ENCODE measurements at regions not wholly inside any gene's neighbourhood (a gene's known extent, or its start where the extent isn't known, plus 50 kb on each side); places are given as distances from the start of the nearest gene placed in this dataset.

DNA sequence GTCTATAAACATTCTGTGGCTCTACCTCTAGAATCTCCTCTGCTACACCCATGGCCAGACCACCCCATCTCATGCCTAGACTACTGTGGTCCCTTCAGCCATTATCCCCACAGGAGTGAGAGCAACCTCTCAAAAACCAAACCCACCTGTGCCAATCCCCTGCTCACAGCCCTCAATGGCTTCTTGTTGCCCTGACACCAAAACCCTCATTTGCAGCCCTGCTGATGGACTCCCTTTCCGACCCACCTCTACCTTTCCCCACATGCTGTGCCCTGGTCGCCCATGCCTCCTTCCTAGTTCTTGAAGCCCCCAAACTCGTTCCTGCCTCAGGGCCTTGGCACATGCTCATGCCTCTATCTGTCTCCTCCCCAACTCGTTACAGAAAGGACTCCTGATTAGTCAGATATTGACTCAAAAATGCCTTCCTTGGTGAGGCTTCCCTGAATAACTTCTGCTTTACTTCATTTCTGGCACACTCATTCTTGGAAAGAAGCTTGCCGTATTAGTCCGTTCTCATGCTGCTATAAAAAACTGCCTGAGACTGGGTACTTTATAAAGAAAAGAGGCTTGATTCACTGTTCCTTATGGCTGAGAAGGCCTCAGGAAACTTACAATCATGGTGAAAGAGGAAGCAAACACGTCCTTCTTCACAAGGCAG, 104.2 kb downstream of the TEX36 start:
- Histone ChIP-seq H3K9me3 (ENCODE audit: low read depth, low read length) (no peaks in the 10 kb centered on the region), H3K36me3 (ENCODE audit: insufficient read depth, low read length) (no peaks in the 10 kb centered on the region), H3K27ac (no peak overlapping the region), H3K9ac (ENCODE audit: insufficient read length) (no peak overlapping the region), H3K4me3 (no peak overlapping the region)
- DNase-seq (ENCODE audit: low read depth, low spot score), result no peak
- TF ChIP-seq EZH2 (IDR thresholded peaks at IDR 0.05), result no peak
- TF ChIP-seq FOXP2 (optimal IDR thresholded peaks at IDR 0.05; ENCODE audit: control extremely low read depth, extremely low read length, insufficient read depth), result no peak
- TF ChIP-seq POLR2AphosphoS5 (IDR thresholded peaks at IDR 0.05; ENCODE audit: borderline replicate concordance, low read depth, low read length), result no peak

DNA sequence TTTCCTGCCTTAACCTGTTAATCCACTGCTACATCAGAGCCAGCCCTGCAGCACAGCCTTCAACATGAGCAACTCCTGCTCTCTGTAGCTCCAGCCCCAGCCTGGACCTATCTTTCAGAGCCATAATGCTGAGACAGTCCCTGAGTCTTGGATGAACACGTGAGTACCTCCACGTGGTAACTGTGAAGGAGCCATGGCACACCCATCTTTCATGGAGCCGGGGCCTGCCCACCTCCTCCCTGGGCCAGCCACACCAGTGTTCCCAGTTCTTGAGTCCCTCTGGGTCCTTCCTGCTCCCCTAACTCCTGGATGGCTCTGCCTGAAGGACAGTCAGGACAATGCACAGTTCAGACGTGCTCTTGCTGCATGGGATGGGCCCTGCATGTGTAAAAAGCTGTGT, 107.1 kb downstream of the TEX36 start:
- no peak for DNase-seq (ENCODE audit: low read depth, low spot score)
- H3K9me3 ChIP-seq (ENCODE audit: low read depth, low read length), result no peaks in the 10 kb centered on the region
- H3K4me3 ChIP-seq, result no peak overlapping the region
- no peak for TF ChIP-seq EZH2 (IDR thresholded peaks at IDR 0.05)
- TF ChIP-seq POLR2AphosphoS5 (IDR thresholded peaks at IDR 0.05; ENCODE audit: borderline replicate concordance, low read depth, low read length), result no peak
- no peak for TF ChIP-seq FOXP2 (optimal IDR thresholded peaks at IDR 0.05; ENCODE audit: control extremely low read depth, extremely low read length, insufficient read depth)
- H3K9ac ChIP-seq (ENCODE audit: insufficient read length), result no peak overlapping the region
- no peaks in the 10 kb centered on the region for H3K36me3 ChIP-seq (ENCODE audit: insufficient read depth, low read length)
- no peak overlapping the region for H3K27ac ChIP-seq

DNA sequence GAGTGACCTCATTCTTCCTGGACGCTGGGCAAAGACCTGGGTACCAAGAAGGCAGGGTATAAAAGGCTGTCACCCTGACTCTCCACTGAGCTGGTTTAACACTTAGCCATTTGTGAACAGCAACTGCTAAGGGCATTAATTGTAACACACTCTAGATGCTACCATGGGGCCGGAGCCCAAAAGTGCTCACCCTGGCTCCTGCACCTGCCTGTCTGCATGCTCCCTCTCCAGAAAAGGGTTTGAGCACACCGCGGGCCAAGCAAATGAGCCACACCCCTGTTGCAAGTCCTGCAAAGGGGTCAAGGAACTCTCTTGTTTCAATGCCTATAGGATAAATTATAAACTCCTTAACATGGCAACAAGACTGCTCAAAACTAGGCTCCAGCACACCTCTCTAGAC, 114.8 kb downstream of the TEX36 start:
- Histone ChIP-seq H3K9me3 (ENCODE audit: low read depth, low read length) (no peaks in the 10 kb centered on the region), H3K27ac (no peak overlapping the region), H3K4me3 (no peak overlapping the region), H3K9ac (ENCODE audit: insufficient read length) (no peak overlapping the region), H3K36me3 (ENCODE audit: insufficient read depth, low read length) (no peaks in the 10 kb centered on the region)
- no peak for DNase-seq (ENCODE audit: low read depth, low spot score)
- TF ChIP-seq POLR2AphosphoS5 (IDR thresholded peaks at IDR 0.05; ENCODE audit: borderline replicate concordance, low read depth, low read length) (no peak), FOXP2 (optimal IDR thresholded peaks at IDR 0.05; ENCODE audit: control extremely low read depth, extremely low read length, insufficient read depth) (no peak), EZH2 (IDR thresholded peaks at IDR 0.05) (no peak)

DNA sequence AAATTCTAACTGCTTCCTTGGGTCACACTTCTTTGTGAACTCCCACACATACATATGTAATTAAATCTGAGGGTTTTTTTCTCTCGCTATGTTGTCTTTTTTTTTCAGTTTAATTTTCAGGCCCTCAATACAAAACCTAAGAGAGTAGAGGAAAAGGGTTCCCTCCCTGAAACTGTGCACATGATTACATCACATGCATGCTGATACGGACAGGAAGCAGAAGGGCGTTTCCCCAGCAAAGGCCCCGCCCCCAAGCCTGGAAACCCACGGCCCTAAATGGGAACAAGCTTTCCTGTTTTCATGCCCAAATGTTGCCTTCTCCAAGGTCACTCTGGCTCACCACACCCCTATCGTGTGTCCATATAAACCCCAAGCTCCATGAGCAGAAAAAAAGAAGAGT, 115.4 kb downstream of the TEX36 start:
- no peak for DNase-seq (ENCODE audit: low read depth, low spot score)
- Histone ChIP-seq H3K9me3 (ENCODE audit: low read depth, low read length) (no peaks in the 10 kb centered on the region), H3K36me3 (ENCODE audit: insufficient read depth, low read length) (no peaks in the 10 kb centered on the region), H3K4me3 (no peak overlapping the region), H3K9ac (ENCODE audit: insufficient read length) (no peak overlapping the region), H3K27ac (no peak overlapping the region)
- no peak for TF ChIP-seq POLR2AphosphoS5 (IDR thresholded peaks at IDR 0.05; ENCODE audit: borderline replicate concordance, low read depth, low read length)
- TF ChIP-seq FOXP2 (optimal IDR thresholded peaks at IDR 0.05; ENCODE audit: control extremely low read depth, extremely low read length, insufficient read depth), result no peak
- no peak for TF ChIP-seq EZH2 (IDR thresholded peaks at IDR 0.05)

DNA sequence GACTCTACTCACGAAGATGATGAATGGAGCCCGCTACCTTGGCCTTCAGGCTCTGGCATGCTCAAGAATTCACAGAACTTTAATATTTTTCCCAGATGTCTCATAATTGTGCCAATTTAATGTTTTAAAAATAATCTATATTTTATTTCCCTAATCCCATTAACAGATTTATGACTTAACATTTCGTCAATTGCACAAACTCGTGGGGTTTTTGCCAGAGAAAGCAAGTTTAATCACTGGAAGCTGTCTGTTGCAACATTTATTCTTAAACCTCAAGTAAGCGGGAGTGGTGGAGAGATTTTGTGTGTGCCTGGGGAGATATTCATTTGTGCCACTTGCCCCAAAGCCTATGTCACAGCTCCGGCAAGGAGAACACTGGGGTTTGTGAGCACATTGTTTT, 117.9 kb downstream of the TEX36 start:
- no peak for DNase-seq (ENCODE audit: low read depth, low spot score)
- Histone ChIP-seq H3K9ac (ENCODE audit: insufficient read length) (no peak overlapping the region), H3K36me3 (ENCODE audit: insufficient read depth, low read length) (no peaks in the 10 kb centered on the region), H3K4me3 (no peak overlapping the region), H3K9me3 (ENCODE audit: low read depth, low read length) (no peaks in the 10 kb centered on the region), H3K27ac (no peak overlapping the region)
- TF ChIP-seq FOXP2 (optimal IDR thresholded peaks at IDR 0.05; ENCODE audit: control extremely low read depth, extremely low read length, insufficient read depth) (no peak), EZH2 (IDR thresholded peaks at IDR 0.05) (no peak), POLR2AphosphoS5 (IDR thresholded peaks at IDR 0.05; ENCODE audit: borderline replicate concordance, low read depth, low read length) (no peak)

DNA sequence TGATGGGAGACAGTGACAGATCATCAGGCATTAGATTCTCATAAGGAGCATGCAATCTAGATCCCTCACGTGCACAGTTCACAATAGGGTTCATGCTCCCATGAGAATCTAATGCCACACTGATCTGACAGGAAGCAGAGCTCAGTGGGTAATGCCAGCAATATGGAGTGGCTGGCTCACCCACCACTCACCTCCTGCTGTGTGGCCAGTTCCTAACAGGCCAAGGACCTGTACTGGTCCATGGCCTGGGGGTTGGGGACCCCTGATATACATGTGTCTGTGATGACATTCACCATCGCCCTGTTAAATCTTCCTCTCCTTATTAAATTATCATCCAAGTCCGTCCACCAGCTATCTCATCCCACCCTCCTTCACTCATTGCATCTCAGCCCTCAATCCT, 118.4 kb downstream of the TEX36 start:
- Histone ChIP-seq H3K9ac (ENCODE audit: insufficient read length) (no peak overlapping the region), H3K4me3 (no peak overlapping the region), H3K36me3 (ENCODE audit: insufficient read depth, low read length) (no peaks in the 10 kb centered on the region), H3K27ac (no peak overlapping the region), H3K9me3 (ENCODE audit: low read depth, low read length) (no peaks in the 10 kb centered on the region)
- TF ChIP-seq EZH2 (IDR thresholded peaks at IDR 0.05) (no peak), POLR2AphosphoS5 (IDR thresholded peaks at IDR 0.05; ENCODE audit: borderline replicate concordance, low read depth, low read length) (no peak), FOXP2 (optimal IDR thresholded peaks at IDR 0.05; ENCODE audit: control extremely low read depth, extremely low read length, insufficient read depth) (no peak)
- no peak for DNase-seq (ENCODE audit: low read depth, low spot score)

DNA sequence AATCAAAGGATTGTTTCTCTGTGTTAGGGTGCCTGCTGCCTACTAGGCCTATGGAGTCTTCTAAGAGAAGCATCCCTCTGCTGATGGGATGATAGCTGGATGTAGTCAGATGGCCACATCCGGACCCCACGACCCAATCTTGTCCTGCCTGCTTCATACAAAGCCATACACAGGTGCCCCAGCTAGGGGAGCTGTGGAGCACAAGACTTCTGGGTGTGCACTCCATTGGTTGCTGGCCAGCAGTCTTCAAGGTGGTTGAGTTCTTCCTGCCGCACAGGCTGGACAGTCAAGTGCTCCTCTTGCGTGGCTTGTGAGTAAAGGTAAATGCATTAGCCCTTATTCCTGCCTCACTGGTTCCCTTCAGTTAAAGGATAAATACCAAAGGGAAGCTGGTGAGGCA, 120.2 kb downstream of the TEX36 start:
- H3K9ac ChIP-seq (ENCODE audit: insufficient read length), result no peak overlapping the region
- no peak overlapping the region for H3K4me3 ChIP-seq
- DNase-seq (ENCODE audit: low read depth, low spot score), result no peak
- H3K36me3 ChIP-seq (ENCODE audit: insufficient read depth, low read length), result no peaks in the 10 kb centered on the region
- H3K27ac ChIP-seq, result no peak overlapping the region
- no peaks in the 10 kb centered on the region for H3K9me3 ChIP-seq (ENCODE audit: low read depth, low read length)
- TF ChIP-seq EZH2 (IDR thresholded peaks at IDR 0.05), result no peak
- no peak for TF ChIP-seq POLR2AphosphoS5 (IDR thresholded peaks at IDR 0.05; ENCODE audit: borderline replicate concordance, low read depth, low read length)
- no peak for TF ChIP-seq FOXP2 (optimal IDR thresholded peaks at IDR 0.05; ENCODE audit: control extremely low read depth, extremely low read length, insufficient read depth)

DNA sequence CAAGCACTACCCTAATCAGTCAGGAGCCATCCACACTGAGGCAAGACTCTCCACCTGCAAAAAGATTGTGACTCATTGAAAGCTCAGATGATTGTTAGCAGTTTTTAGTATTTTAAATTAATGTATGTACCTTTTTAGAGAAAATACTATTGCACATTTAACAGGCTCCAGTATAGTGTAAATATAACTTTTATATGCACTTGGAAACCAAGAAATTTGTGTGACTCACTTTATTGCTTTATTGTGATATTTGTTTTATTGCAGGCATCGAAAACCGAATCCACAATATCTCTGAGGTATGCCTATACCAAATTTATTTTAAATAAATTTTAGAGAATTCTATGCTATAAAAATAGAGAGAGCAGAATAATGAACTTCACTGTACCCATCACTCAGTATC, 122.0 kb downstream of the TEX36 start:
- no peak overlapping the region for H3K4me3 ChIP-seq

DNA sequence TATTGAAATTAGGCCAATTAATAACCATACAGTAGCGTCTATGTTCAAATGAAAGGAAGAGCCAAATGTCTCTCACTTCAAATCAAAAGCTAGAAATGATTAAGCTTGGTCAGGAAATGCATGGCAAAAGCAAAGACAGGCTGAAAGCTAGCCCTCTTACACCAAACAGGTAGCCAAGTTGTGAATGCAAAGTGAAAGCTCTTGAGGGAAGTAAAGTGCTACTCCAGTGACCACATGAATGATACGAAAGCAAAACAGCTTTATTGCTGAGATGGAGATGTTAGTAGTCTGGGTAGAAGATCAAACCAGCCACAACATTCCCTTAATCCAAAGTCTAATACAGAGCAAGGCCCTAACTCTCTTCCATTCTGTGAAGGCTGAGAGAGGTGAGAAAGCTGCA, 123.8 kb downstream of the TEX36 start:
- no peaks in the 10 kb centered on the region for H3K36me3 ChIP-seq (ENCODE audit: insufficient read depth, low read length)
- DNase-seq (ENCODE audit: low read depth, low spot score), result no peak
- H3K4me3 ChIP-seq, result no peak overlapping the region
- H3K9ac ChIP-seq (ENCODE audit: insufficient read length), result no peak overlapping the region
- no peaks in the 10 kb centered on the region for H3K9me3 ChIP-seq (ENCODE audit: low read depth, low read length)
- H3K27ac ChIP-seq, result no peak overlapping the region
- no peak for TF ChIP-seq POLR2AphosphoS5 (IDR thresholded peaks at IDR 0.05; ENCODE audit: borderline replicate concordance, low read depth, low read length)

More for the DNA sequence above, 122.0 kb downstream of the TEX36 start:
- H3K9me3 ChIP-seq (ENCODE audit: low read depth, low read length), result no peaks in the 10 kb centered on the region
- H3K36me3 ChIP-seq (ENCODE audit: insufficient read depth, low read length), result no peaks in the 10 kb centered on the region
- DNase-seq (ENCODE audit: low read depth, low spot score), result no peak
- TF ChIP-seq EZH2 (IDR thresholded peaks at IDR 0.05) (no peak), POLR2AphosphoS5 (IDR thresholded peaks at IDR 0.05; ENCODE audit: borderline replicate concordance, low read depth, low read length) (no peak), FOXP2 (optimal IDR thresholded peaks at IDR 0.05; ENCODE audit: control extremely low read depth, extremely low read length, insufficient read depth) (no peak)
- no peak overlapping the region for H3K27ac ChIP-seq
- H3K9ac ChIP-seq (ENCODE audit: insufficient read length), result no peak overlapping the region

Measured in SK-N-MC (cell line).